Tibial nerve (tissue), 4 donors: ENCODE measurements at regions not wholly inside any gene's neighbourhood (a gene's known extent, or its start where the extent isn't known, plus 50 kb on each side); places are given as distances from the start of the nearest gene placed in this dataset.
"Not testable (repeated sequence)": the region's sequence is repeated elsewhere in the genome, so short reads cannot be mapped to it uniquely, and the experiment has no call there.

Experiments used
- EP300 ChIP-seq, 2 donors: sonication (generic); formaldehyde crosslinking; IDR thresholded peaks; one replicate each; pipeline ENCODE4 v1.6.1; 2017; ENCODE audit warnings: antibody characterized with exemption in 2 of 2, mild to moderate bottlenecking in 1 of 2
- POLR2A ChIP-seq, 2 donors: fragments of 450-650 bp; IDR thresholded peaks; one replicate each; pipeline ENCODE4 v1.6.1; 2017; ENCODE audit warnings: antibody characterized with exemption in 2 of 2, mild to moderate bottlenecking in 2 of 2, moderate library complexity in 2 of 2
- TF ChIP-seq, protein P1 (sequence below), 5 experiments: fragments of 200-600 bp in 3 of 5; fragments of 450-650 bp in 2 of 5; sonication (generic) in 3 of 5; IDR thresholded peaks; one replicate each; pipeline ENCODE4 v1.5.1; 2016 to 2019; ENCODE audit warnings: antibody characterized with exemption in 5 of 5, mild to moderate bottlenecking in 3 of 5, moderate library complexity in 2 of 5

DNA sequence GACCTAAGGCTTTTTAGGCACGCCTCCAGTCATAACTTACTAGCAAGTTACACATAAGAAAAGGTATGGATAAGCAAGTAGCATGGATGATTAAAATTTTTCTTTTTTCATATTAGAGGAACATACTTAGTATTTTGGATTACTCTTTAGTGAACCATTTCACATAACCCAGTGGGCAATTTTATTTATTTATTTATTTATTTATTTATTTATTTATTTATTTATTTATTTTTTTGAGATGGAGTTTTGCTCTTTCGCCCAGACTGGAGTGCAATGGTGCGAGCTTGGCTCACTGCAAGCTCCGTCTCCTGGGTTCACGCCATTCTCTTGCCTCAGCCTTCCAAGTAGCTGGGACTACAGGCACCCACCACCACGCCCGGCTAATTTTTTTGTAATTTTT lies 937.7 kb downstream of the C4orf33 start:
- not testable (repeated sequence) for TF ChIP-seq POLR2A, EP300 (IDR thresholded peaks at IDR 0.05)
- TF ChIP-seq, protein P1, sequence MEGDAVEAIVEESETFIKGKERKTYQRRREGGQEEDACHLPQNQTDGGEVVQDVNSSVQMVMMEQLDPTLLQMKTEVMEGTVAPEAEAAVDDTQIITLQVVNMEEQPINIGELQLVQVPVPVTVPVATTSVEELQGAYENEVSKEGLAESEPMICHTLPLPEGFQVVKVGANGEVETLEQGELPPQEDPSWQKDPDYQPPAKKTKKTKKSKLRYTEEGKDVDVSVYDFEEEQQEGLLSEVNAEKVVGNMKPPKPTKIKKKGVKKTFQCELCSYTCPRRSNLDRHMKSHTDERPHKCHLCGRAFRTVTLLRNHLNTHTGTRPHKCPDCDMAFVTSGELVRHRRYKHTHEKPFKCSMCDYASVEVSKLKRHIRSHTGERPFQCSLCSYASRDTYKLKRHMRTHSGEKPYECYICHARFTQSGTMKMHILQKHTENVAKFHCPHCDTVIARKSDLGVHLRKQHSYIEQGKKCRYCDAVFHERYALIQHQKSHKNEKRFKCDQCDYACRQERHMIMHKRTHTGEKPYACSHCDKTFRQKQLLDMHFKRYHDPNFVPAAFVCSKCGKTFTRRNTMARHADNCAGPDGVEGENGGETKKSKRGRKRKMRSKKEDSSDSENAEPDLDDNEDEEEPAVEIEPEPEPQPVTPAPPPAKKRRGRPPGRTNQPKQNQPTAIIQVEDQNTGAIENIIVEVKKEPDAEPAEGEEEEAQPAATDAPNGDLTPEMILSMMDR (IDR thresholded peaks at IDR 0.05) = not testable (repeated sequence)
